GM21786 (cell line): ENCODE measurements at regions not wholly inside any gene's neighbourhood (a gene's known extent, or its start where the extent isn't known, plus 50 kb on each side); places are given as distances from the start of the nearest gene placed in this dataset.
"Not testable (repeated sequence)": the region's sequence is repeated elsewhere in the genome, so short reads cannot be mapped to it uniquely, and the experiment has no call there.

Experiments used
- ATAC-seq: cut with Tn5 transposase; IDR thresholded peaks from one replicate; pipeline ENCODE4 v1.9.1; 2021; ENCODE audit not compliant: unreplicated experiment

DNA sequence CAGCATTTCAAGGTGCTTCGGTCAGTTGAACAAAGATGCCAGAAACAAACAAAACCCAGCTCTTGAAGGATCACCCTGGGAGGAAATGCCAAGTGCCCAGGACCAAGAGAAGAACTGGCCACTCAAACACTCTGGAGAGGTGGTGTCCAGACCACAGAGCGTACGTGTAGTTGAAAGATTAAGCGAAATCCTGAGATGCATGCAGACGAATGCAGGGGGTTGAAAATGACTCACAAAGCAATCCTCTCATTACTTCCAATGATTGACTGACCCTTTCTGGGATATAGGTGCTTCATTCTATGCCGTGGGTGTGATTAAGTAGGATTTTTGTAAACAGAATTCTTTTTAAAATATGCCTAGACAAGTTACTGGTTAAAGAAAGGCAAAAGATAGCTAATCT lies 71.5 kb upstream of the ATXN1 start:
- no peak for ATAC-seq

DNA sequence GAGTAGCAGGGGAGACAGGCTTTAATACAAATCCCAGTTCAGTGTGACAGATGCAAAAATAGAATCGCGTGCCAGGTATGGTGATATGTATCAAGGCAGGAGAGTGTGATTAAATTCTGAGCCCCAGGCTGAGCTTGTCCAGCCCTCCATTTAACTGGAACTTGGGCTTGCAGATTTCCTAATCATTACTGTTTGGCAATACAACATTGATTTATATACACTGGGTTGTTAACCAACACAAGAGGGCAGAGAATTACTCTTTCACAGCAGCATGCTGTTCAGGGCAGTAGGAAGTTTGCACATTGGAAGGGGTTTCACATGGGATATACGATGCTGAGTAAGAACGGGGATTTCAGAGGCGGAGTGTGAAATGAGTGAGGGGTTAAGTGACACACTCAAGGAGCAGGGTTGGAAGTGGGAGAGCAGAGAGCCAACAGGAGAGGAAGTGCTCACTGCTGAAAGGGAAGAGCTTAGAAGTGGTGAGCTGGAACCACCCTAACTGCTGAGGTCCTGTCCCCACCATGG lies 70.8 kb upstream of the ATXN1 start:
- ATAC-seq, result no peak

DNA sequence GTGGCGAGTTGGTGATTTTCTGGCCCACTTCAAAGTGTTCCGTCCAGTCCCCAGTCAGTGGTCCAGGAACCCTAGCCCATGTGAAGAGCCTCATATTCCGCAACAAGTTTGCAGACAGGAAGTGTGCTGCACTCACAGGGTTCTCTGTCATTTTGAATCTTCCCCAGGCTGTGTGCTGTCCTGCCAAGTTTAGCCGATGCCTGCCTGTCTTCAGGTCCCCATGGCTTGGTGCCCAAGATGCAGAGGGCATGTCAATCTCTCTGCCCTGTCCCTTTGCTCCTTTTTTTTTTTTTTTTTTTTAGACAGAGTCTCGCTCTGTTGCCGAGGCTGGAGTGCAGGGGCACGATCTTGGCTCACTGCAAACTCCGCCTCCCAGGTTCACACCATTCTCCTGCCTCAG lies 69.9 kb upstream of the ATXN1 start:
- no peak for ATAC-seq

DNA sequence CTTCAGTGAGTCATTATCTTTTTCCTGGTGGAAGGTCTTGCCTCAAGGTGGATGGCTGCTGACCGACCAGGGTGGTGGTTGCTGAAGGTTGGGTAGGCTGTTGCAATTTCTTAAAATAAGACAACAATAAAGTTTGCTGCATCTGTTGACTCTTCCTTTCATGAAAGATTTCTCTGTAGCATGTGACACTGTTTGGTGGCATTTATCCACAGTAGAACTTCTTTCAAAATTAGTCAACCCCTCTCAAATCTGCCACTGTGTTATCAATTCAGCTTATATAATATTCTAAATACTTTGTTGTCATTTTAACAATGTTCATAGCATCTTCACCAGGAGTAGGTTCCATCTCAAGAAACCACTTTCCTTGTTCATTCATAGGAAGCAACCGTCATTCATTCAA lies 66.8 kb upstream of the ATXN1 start:
- no peak for ATAC-seq

DNA sequence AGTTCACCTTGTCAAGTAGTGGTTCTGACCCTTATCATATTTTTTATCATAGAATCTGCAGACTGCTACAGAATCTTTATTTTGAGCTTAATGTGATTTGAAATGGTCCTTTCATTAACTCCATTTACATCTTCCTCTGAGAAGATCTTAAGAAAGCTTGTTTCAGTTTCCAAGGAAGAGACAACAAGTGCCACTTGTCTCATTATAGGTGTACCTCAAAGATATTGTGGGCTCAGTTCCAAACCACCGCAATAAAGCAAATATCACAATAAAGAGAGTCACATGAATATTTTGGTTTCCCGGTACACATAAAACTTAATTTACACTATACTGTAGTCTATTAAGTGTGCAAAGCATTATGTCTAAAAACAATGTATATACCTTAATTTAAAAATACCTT lies 66.4 kb upstream of the ATXN1 start:
- no peak for ATAC-seq

DNA sequence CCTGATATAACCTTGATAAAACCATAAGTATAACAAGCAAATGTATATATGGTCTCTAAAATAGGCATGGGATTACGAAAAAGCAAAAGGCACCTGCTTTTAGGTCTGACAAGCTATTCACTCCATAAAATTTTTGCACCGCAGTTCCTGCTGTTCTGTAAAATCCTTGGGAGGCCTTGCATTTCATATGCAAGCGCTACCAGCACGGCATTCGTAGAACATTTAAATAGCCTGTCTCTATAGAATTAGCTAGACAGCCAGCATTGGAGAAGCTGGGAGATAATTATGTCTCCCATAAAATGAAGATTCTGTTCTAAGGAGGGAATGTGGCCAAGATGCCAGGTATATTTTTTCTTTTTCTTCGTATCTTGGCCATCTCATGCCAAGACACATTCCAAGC lies 64.5 kb upstream of the ATXN1 start:
- no peak for ATAC-seq

DNA sequence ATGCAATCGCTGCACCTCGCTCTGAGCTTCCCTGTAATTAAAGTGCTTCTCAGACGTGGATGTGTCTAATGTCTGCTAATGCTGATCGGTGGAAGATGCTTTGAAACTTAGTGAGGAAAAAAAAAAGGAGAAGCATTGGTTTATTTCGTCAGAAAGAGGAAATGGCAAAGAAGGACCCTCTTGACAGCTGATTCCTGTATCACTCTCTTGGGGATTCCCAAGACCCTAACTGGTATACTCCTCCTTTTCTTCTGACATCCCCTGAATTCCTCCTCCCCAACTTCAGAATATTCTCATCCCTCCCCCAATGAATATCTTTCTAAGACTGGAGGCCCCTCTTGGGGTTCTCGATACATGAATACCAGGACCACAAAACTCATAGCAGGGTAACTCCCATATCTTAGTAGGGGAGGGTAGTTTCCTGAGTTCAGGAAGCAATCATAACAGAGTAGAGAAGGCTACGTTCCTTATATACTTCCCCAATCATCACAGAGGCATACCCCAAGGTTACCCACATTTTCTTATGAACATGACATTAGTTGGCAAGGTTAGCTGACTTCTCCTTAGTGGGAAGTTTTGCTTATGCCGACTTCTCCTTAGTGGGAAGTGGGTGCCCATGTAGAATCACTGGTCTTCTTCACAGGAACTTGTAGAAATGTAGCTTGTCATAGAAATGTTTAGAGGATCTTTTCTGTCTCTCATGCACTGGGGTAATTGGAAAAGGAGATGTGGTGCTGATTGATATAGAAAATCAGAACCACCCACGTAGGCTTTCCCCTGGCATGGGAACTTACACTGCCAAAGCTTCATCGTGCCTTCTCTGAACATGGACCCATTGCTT lies 63.8 kb upstream of the ATXN1 start:
- no peak for ATAC-seq

DNA sequence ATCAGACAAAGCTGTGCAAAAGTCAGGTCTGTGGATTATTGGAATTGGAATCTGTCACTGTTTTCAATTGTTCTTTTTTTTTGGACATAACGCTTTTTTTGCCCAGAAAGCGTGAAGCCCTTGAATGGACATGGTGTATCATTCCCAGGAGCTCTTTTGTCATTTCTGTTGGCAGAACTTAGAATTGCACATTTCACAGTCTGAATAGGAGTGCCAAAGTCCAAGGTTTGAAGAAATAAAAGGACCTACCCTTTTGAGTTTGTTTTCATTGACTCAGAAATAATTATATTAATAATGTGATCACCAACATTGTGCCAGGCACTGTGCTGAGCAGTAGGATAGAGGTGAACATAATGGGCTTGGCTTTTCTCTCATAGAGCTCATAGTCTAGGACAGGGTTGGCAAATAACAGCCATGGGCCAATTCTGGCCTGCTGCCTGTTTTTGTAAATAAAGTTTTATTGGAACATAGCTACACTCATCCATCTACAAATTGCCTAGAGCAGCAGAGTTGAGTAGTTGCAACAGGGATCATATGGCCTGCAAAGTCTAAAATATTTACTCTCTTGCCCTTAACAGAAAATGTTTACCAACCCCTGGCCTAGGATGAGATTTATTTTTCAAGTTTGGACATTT lies 62.6 kb upstream of the ATXN1 start:
- ATAC-seq, result no peak

DNA sequence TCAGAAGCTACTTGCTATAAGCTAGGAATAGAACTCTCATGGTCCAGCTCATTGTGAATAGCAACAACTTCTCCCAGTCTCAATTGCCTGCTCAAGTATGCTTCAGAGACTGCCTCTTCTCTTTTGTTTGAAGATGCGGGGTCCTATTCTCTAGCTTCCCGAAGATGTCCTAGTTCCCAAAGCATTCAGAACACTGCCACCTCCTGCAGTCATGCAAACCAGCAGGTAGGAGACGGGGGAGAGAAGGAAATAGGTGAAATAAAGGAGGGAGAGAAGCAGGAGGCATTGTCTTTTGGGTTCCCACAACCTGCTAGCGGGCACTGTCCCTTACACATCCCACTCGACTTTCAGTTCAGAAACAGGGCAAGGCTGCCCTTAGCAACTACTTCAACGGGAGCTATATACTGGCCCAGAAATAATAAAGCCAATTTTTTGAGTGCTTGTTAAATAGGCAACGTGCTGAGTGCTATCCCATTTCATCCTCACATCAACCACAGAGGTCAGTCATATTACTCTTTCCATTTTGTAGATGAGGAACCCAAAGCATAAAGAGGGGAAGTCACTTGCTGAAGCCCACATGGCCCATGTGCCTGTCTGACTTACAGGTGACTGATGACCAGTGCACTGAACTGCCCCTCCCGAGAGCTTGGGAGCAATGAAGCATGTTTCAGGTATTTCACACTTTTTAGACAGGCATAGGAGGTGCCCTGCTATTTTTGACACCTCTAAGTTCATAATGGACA lies 61.9 kb upstream of the ATXN1 start:
- ATAC-seq, result no peak

DNA sequence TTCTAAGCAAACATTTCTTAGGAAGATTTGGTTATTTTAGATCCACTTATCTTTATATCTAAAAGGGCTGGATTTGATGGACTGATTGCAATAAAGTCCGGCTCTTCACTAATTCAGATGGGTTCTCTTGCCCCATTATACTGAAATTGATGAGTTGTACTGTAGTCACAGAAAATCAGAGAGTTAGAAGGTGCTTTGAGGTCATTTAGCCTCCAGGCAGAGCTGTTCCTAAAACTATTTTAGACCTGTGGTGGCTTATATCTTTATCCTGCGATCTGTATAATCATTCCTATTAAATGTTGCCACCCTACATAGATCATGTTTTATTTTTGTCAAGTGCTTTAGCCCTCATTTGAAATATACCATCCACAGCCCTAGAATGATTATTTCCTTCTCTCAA lies 61.3 kb upstream of the ATXN1 start:
- no peak for ATAC-seq

DNA sequence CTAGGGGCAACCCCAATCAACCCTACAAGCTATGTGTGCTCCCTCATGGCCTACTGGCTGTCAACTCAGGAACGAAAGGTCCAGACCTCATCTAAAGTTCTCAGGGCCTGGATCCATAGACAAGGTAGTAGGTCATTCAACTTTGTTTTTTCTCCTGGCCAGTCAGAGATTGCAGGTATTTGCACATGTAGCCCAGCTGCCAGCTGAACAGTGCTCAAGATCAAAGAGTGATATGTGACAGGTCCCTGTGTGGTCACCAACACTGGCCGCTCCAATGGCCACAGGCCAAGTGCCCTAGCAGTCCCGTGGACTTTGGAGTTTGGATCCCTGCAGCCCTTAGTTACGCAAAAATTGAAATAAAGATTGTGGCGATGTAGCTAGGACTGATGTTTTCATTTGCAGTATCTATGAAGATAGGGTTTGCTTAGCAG lies 60.6 kb upstream of the ATXN1 start:
- ATAC-seq, result no peak

DNA sequence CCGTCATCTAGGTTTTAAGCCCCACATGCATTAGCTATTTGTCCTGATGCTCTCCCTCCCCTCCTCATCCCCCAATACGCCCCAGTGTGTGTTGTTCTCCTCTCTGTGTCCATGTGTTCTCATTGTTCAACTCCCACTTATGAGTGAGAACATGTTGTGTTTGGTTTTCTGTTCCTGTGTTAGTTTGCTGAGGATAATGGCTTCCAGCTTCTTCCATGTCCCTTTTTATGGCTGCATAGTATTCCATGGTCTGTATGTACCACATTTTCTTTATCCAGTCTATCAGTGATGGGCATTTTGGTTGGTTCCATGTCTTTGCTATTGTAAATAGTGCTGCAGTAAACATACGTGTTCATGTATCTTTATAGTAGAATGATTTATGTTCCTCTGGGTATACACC lies 59.0 kb upstream of the ATXN1 start:
- not testable (repeated sequence) for ATAC-seq

DNA sequence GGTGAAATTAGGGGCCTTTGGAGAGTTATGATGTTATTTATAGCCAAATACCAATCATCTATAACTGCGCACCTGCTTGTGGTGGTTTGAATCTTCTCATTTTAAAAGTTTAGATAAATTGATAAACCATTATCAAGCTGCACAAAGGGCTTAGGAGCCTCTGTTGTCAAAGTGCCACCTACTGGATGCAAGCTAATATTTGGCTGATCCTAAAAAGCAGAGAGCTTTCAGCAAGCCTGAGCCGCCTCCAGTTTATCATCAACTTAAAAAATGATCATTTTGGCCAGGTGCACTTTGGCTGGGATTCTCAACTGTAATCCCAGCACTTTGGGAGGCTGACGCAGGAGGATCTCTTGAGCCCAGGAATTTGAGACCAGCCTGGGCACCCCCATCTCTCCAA lies 58.5 kb upstream of the ATXN1 start:
- no peak for ATAC-seq

DNA sequence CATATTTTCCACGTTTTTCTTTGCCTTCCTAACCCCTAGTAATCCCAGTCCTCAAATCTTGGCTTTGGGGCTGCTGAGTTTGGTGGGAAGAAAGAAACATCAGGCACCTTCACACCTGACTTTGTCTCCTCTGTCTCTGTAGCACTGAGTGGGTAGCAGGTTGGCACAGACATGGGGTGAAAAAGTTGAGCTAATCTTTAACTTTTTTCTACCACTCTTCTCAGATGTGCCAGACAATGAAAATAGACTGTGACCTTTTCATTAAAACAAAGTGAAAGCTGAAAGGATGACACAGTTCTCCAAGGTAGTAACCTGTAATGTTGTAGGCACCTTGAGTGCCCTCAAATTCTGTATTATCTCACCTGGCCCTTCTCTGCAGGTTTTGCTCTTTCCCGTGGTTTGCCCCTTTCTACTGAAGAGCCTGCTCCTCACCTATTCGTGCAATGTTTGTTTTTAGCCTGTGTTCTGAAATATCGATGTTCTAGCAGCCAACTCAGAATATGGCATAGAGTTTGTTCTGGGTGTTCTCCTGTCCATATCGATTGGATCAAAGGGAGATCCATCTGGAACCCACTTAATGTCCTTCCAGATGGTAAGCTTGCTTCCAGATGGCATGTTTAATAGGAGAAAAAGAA lies 57.8 kb upstream of the ATXN1 start:
- no peak for ATAC-seq

DNA sequence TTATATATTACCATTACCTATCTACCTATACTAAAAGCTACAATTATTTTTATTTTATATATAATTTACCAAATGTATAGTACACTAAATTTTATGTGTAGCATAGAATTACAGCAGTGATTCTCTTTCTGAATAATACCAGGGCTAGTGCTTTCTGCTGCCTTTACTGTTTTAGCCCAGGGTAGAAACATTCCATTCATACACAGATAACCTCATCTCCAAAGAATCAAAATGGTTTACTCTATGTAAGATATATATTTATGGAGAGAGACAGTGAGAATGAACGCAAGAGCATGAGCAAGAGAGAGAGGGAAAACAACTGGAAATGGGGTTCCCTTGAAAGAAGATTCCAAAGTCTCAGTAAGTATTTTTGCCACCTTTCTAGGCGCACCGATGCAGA lies 56.3 kb upstream of the ATXN1 start:
- ATAC-seq, result no peak

DNA sequence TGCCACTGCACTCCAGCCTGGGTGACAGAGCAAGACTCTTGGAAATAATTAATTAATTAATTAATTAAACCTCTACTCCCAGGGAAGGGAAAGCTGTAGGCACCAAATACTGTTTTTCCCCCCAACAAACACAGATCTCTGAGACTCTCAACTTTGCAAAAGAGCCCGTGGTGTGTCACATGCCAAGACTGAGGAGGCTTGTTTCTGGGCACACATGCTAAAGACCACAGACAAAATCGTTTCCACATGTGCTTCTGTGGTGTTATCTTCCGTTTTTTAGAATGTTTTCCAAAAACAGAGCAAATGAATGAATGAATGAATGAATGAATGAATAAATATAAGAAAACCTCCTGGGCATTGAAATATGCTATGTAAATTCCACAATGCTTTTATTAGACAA lies 55.6 kb upstream of the ATXN1 start:
- no peak for ATAC-seq

DNA sequence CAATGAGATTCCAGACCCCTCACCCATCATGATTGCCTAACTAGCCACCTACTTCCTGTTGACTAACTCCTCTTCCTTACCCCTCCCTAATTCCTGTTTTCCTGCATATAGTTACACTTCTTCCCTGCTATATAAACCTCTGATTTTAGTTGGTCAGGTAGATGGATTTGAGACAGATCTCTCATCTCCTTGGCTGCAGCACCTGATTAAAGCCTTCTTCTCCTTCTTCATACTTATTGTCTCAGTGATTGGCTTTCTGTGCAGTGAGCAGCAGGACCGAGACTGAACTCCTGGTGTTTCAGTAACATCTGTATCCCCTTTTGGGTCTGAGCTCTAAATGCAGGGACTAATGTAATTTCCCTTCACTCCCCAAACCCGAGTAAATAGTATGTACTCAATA lies 51.7 kb upstream of the ATXN1 start:
- no peak for ATAC-seq

DNA sequence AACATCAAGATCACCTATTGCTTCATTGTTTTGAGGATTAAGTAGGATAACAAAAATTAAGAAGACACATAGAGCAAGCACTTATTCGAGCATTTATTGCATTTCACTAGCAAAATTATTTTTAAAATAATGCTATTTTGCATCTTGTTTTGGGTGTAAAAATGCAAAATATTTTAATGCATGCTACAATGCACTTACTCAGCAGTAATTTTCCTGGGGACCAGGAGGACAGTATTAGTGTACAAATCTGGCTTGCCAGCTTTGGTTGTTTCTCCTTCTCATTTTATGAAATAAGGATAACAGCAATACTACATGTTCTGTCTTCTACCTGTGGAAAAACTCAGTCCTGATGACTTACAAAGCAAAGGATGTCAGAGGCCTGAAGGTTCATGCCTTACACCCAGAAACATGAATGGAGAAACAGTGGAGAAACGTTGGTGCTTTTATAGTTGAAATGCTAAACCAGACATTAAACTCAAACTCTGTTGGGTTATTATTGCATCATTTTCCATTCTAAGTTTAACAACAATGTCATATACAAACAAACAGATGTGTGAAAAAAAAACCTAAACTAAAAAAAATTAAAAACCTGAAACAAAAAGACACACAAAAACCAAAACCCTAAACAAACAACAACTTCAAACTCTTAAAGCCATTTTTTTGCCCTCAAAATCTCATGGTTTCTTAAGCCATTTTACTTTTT lies 50.2 kb upstream of the ATXN1 start:
- no peak for ATAC-seq
